ENCODE measurements at regions not wholly inside any gene's neighbourhood (a gene's known extent, or its start where the extent isn't known, plus 50 kb on each side); places are given as distances from the start of the nearest gene placed in this dataset.

DNA sequence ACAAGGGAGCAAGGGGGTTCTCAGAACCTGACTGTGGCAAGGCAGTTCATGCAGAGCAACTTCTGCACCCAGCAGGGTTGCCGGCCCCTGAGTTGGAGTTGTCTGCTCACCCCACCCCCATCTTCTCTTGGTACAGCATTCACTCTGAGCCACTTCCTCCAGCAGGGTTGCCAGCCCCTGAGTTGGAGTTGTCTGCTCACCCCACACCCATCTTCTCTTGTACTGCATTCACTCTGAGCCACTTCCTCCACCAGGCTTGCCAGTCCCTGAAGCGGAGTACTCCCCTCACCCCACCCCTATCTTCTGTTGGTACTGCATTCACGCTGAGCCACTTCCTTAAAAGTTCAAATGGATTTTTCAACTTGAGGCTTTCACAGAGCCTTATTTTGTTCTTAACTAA lies 79.7 kb upstream of the SYNDIG1 start:
- Mint-ChIP-seq H3K27ac (no peak overlapping the region), H3K4me3 (no peak overlapping the region)
- intact Hi-C loops (cut with micrococcal nuclease): no loop called here

DNA sequence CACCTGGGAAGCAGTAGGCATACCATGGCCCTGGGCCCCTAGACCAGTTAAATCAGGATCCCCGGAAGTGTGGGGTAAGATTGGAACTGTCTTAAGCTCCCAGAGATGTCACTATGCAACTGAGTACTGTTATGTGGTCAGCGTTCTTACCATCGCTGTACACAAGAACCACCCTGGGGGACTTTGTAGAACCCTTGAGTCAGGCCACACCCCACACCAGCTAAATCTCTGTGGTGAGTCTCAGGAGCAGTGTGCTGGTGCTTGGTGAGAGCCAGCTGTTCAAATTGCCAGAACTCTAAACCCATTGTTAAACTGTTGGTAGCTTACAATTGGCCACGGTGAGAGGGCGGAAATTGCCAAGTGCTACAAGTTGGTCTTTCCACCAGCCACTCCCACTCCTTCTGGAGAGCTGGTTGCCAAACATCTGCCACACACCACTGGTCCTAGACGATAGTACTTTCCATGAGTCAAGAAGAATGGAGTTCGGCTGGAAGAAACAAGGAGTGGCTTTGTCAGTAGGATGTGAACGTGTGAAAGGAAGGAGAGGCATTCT lies 80.5 kb upstream of the SYNDIG1 start:
- Mint-ChIP-seq H3K27ac (no peak overlapping the region), H3K4me1 (ENCODE audit: low read depth) (peaks cover 18% of the 10 kb centered on the region), H3K4me3 (no peak overlapping the region), H3K27me3 (ENCODE audit: insufficient read depth) (no peaks in the 10 kb centered on the region), H3K36me3 (ENCODE audit: low read depth) (no peaks in the 10 kb centered on the region), H3K9me3 (no peaks in the 10 kb centered on the region)
- intact Hi-C loops (cut with micrococcal nuclease): no loop called here
- no peak for DNase-seq (ENCODE audit: low spot score)

More for the DNA sequence above, 79.7 kb upstream of the SYNDIG1 start:
- H3K9me3 Mint-ChIP-seq: no peaks in the 10 kb centered on the region
- peak; percentile 9 for DNase-seq (ENCODE audit: low spot score)
- peaks cover 18% of the 10 kb centered on the region for H3K4me1 Mint-ChIP-seq (ENCODE audit: low read depth)
- no peaks in the 10 kb centered on the region for H3K36me3 Mint-ChIP-seq (ENCODE audit: low read depth)
- no peaks in the 10 kb centered on the region for H3K27me3 Mint-ChIP-seq (ENCODE audit: insufficient read depth)

DNA sequence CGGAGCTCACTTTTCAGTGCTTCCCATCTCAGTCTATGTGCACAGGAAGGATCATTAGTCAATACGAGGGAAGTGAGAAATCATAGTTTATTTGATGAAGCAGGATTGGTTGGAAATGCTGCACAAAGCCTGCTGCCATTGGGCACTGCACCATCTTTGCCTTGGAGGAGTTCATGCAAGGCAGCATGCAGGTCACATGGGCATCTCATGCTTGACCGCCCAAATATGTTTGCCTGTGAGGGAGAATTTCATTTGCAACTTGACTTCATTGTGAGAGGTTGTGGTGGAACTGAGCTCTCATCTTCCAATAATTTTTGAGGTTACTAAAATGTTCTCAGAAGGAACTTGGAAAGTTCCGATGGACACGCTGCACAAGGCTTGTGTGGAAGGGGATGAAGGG lies 83.9 kb upstream of the SYNDIG1 start:
- intact Hi-C loops (cut with micrococcal nuclease): no loop called here
- no peaks in the 10 kb centered on the region for H3K9me3 Mint-ChIP-seq
- no peak overlapping the region for H3K4me3 Mint-ChIP-seq
- peaks cover 17% of the 10 kb centered on the region for H3K4me1 Mint-ChIP-seq (ENCODE audit: low read depth)
- no peak for DNase-seq (ENCODE audit: low spot score)
- H3K27ac Mint-ChIP-seq: no peak overlapping the region
- no peaks in the 10 kb centered on the region for H3K36me3 Mint-ChIP-seq (ENCODE audit: low read depth)
- no peaks in the 10 kb centered on the region for H3K27me3 Mint-ChIP-seq (ENCODE audit: insufficient read depth)

DNA sequence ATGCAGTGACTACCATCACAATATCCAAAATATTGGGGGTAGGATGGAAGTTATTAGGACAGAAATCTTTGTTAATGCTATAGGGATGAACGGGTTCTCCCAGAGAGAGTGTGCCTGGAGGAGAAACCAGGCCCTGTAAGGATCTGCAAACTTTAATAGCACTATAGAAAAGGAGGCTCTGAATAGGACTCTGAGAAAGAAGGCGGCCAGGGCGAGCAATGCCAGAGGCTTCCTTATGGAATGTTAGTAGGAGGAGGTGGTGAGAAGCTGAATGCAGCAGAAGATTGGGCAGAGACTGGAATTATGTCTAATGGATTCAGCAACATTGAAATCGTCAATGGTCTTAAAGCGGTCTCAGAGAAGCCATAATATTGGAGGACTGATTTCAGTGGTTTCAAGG lies 84.6 kb upstream of the SYNDIG1 start:
- Mint-ChIP-seq H3K27ac (no peak overlapping the region), H3K9me3 (no peaks in the 10 kb centered on the region), H3K4me3 (no peak overlapping the region), H3K36me3 (ENCODE audit: low read depth) (no peaks in the 10 kb centered on the region), H3K27me3 (ENCODE audit: insufficient read depth) (no peaks in the 10 kb centered on the region), H3K4me1 (ENCODE audit: low read depth) (peaks cover 10% of the 10 kb centered on the region)
- no peak for DNase-seq (ENCODE audit: low spot score)
- intact Hi-C loops (cut with micrococcal nuclease): no loop called here

DNA sequence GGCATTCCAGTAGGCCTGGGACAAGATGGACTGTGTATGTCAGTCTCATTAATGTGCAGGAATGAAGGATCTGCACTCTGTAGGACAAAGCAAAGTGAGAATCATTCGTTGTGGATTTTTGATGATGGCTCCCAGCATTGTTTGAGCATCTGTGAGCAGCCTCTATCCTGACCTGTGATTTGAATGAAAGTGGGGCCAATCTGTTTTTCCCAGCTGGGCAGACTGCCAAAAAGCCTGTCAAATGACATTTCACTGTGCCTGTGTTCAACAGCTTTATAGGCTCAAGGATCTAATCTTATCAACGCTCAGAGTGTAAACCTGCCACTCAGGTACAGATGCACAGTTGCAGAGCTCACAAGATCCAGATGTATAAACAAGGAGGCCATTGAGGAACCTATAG lies 86.7 kb upstream of the SYNDIG1 start:
- Mint-ChIP-seq H3K4me1 (ENCODE audit: low read depth) (no peaks in the 10 kb centered on the region), H3K4me3 (no peak overlapping the region), H3K27ac (no peak overlapping the region), H3K27me3 (ENCODE audit: insufficient read depth) (no peaks in the 10 kb centered on the region), H3K9me3 (no peaks in the 10 kb centered on the region), H3K36me3 (ENCODE audit: low read depth) (no peaks in the 10 kb centered on the region)
- no peak for DNase-seq (ENCODE audit: low spot score)
- intact Hi-C loops (cut with micrococcal nuclease): no loop called here

- Mint-ChIP-seq H3K4me3 (no peak overlapping the region), H3K27ac (no peak overlapping the region), H3K27me3 (ENCODE audit: insufficient read depth) (no peaks in the 10 kb centered on the region), H3K4me1 (ENCODE audit: low read depth) (no peaks in the 10 kb centered on the region), H3K36me3 (ENCODE audit: low read depth) (no peaks in the 10 kb centered on the region), H3K9me3 (no peaks in the 10 kb centered on the region)
- intact Hi-C loops (cut with micrococcal nuclease): no loop called here
- DNase-seq (ENCODE audit: low spot score): no peak
Measured at GRCh38 chr20:24382331-24382730, 87.1 kb upstream of the SYNDIG1 start.

GRCh38 chr20:24381886-24382285 lies 87.5 kb upstream of the SYNDIG1 start:
- Mint-ChIP-seq H3K9me3 (no peaks in the 10 kb centered on the region), H3K4me3 (no peak overlapping the region), H3K36me3 (ENCODE audit: low read depth) (no peaks in the 10 kb centered on the region), H3K27me3 (ENCODE audit: insufficient read depth) (no peaks in the 10 kb centered on the region), H3K27ac (no peak overlapping the region), H3K4me1 (ENCODE audit: low read depth) (no peaks in the 10 kb centered on the region)
- DNase-seq (ENCODE audit: low spot score): no peak
- intact Hi-C loops (cut with micrococcal nuclease): no loop called here

- Mint-ChIP-seq H3K36me3 (ENCODE audit: low read depth) (no peaks in the 10 kb centered on the region), H3K9me3 (no peaks in the 10 kb centered on the region), H3K4me3 (no peak overlapping the region), H3K27me3 (ENCODE audit: insufficient read depth) (no peaks in the 10 kb centered on the region), H3K4me1 (ENCODE audit: low read depth) (no peaks in the 10 kb centered on the region), H3K27ac (no peak overlapping the region)
- no peak for DNase-seq (ENCODE audit: low spot score)
- intact Hi-C loops (cut with micrococcal nuclease): no loop called here
Measured at GRCh38 chr20:24379484-24379927, 89.9 kb upstream of the SYNDIG1 start.

- no peaks in the 10 kb centered on the region for H3K36me3 Mint-ChIP-seq (ENCODE audit: low read depth)
- intact Hi-C loops (cut with micrococcal nuclease): no loop called here
- DNase-seq (ENCODE audit: low spot score): no peak
- H3K27ac Mint-ChIP-seq: no peak overlapping the region
- H3K4me1 Mint-ChIP-seq (ENCODE audit: low read depth): no peaks in the 10 kb centered on the region
- no peak overlapping the region for H3K4me3 Mint-ChIP-seq
- H3K27me3 Mint-ChIP-seq (ENCODE audit: insufficient read depth): no peaks in the 10 kb centered on the region
- H3K9me3 Mint-ChIP-seq: no peaks in the 10 kb centered on the region
Measured at GRCh38 chr20:24378661-24379483, 90.6 kb upstream of the SYNDIG1 start.

GRCh38 chr20:24376311-24377099 lies 92.9 kb upstream of the SYNDIG1 start:
- Mint-ChIP-seq H3K4me1 (ENCODE audit: low read depth) (no peaks in the 10 kb centered on the region), H3K27ac (no peak overlapping the region), H3K9me3 (no peaks in the 10 kb centered on the region), H3K36me3 (ENCODE audit: low read depth) (no peaks in the 10 kb centered on the region), H3K4me3 (no peak overlapping the region), H3K27me3 (ENCODE audit: insufficient read depth) (no peaks in the 10 kb centered on the region)
- DNase-seq (ENCODE audit: low spot score): no peak
- intact Hi-C loops (cut with micrococcal nuclease): no loop called here

DNA sequence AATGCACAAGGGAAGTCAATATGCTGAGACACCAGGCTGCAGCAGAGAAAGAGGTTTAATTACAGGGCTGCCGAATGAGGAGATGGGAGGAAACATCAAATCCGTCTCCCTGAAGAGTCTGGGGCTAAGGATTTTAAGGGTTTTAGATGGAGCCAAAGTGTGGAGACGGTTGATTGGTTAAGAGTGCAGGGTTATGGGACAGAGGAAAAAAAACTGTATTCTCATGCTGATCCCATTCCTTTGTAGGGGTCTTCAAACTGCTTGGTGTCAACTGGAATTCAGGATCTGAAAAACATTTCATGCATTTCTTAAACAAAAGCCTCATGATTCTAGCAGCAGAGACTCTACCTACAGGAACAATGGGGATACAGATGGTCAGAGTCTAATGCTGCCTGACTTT lies 96.1 kb upstream of the SYNDIG1 start:
- Mint-ChIP-seq H3K4me3 (no peak overlapping the region), H3K27ac (no peak overlapping the region), H3K4me1 (ENCODE audit: low read depth) (no peaks in the 10 kb centered on the region), H3K36me3 (ENCODE audit: low read depth) (no peaks in the 10 kb centered on the region), H3K9me3 (no peaks in the 10 kb centered on the region), H3K27me3 (ENCODE audit: insufficient read depth) (no peaks in the 10 kb centered on the region)
- intact Hi-C loops (cut with micrococcal nuclease): no loop called here
- no peak for DNase-seq (ENCODE audit: low spot score)

- intact Hi-C loops (cut with micrococcal nuclease): no loop called here
- H3K4me1 Mint-ChIP-seq (ENCODE audit: low read depth): no peaks in the 10 kb centered on the region
Measured at GRCh38 chr20:24370911-24371695, 98.3 kb upstream of the SYNDIG1 start.

More at GRCh38 chr20:24370911-24371695, 98.3 kb upstream of the SYNDIG1 start:
- Mint-ChIP-seq H3K36me3 (ENCODE audit: low read depth) (no peaks in the 10 kb centered on the region), H3K27me3 (ENCODE audit: insufficient read depth) (peaks cover 2% of the 10 kb centered on the region), H3K27ac (no peak overlapping the region), H3K4me3 (no peak overlapping the region), H3K9me3 (no peaks in the 10 kb centered on the region)
- DNase-seq (ENCODE audit: low spot score): no peak

Data from activated T-helper 1 cell treated with anti-CD3 and anti-CD28 coated beads, Interleukin-12 subunit alpha, Interleukin-12 subunit beta, Interleukin-2, Interleukin-4 antibody, amounts not matched to agents 30 ng/mL and 10 ng/mL and 1 ng/mL, durations not matched to agents 14 hours and 24 hours and 36 hours (primary cell).